Prostate gland (tissue), 2 donors: ENCODE measurements at regions not wholly inside any gene's neighbourhood (a gene's known extent, or its start where the extent isn't known, plus 50 kb on each side); places are given as distances from the start of the nearest gene placed in this dataset.
"Not testable (repeated sequence)": the region's sequence is repeated elsewhere in the genome, so short reads cannot be mapped to it uniquely, and the experiment has no call there.

Source experiments
- POLR2A ChIP-seq: fragments of 450-650 bp; IDR thresholded peaks from one replicate; pipeline ENCODE4 v1.6.1; 2016; ENCODE audit warnings: antibody characterized with exemption, mild to moderate bottlenecking
- POLR2AphosphoS5 ChIP-seq: sonication (generic); formaldehyde crosslinking; IDR thresholded peaks from one replicate; pipeline ENCODE4 v1.6.1; 2017; ENCODE audit warnings: antibody characterized with exemption
- TF ChIP-seq, protein P1 (sequence below), 4 experiments: fragments of 200-600 bp in 2 of 4; fragments of 450-650 bp in 2 of 4; sonication (generic) in 2 of 4; IDR thresholded peaks; 1 replicate in 3 of 4; 2 replicates in 1 of 4; pipeline ENCODE4 v1.5.1; 2016 to 2019; ENCODE audit warnings: antibody characterized with exemption in 4 of 4, mild to moderate bottlenecking in 2 of 4, moderate library complexity in 2 of 4

GRCh38 chr15:22616976-22617375 is 158.3 kb downstream of the GOLGA6L22 start:
- TF ChIP-seq, protein P1, sequence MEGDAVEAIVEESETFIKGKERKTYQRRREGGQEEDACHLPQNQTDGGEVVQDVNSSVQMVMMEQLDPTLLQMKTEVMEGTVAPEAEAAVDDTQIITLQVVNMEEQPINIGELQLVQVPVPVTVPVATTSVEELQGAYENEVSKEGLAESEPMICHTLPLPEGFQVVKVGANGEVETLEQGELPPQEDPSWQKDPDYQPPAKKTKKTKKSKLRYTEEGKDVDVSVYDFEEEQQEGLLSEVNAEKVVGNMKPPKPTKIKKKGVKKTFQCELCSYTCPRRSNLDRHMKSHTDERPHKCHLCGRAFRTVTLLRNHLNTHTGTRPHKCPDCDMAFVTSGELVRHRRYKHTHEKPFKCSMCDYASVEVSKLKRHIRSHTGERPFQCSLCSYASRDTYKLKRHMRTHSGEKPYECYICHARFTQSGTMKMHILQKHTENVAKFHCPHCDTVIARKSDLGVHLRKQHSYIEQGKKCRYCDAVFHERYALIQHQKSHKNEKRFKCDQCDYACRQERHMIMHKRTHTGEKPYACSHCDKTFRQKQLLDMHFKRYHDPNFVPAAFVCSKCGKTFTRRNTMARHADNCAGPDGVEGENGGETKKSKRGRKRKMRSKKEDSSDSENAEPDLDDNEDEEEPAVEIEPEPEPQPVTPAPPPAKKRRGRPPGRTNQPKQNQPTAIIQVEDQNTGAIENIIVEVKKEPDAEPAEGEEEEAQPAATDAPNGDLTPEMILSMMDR (IDR thresholded peaks at IDR 0.05), result not testable (repeated sequence)
- TF ChIP-seq POLR2A, POLR2AphosphoS5: not testable (repeated sequence)
